Heart left ventricle (tissue), 13 donors: ENCODE measurements at regions not wholly inside any gene's neighbourhood (a gene's known extent, or its start where the extent isn't known, plus 50 kb on each side); places are given as distances from the start of the nearest gene placed in this dataset.

Source experiments
- POLR2A ChIP-seq, 2 donors: fragments of 450-650 bp; IDR thresholded peaks; one replicate each; pipeline ENCODE4 v1.6.1; 2017; ENCODE audit warnings: antibody characterized with exemption in 2 of 2, mild to moderate bottlenecking in 2 of 2, moderate library complexity in 2 of 2
- TF ChIP-seq, protein P1 (sequence below), 12 donors: fragments of 200-600 bp; sonication (generic) in 4 of 12; IDR thresholded peaks; one replicate each; pipeline versions ENCODE4 v1.5.0 to v1.8.0; 2018 to 2022; ENCODE audit warnings: antibody characterized with exemption in 12 of 12, mild to moderate bottlenecking in 5 of 12
- donor health status: ischemic (EF 13 %, LVEDD 7.1; RV severe dilation, severe dysfunction).
- donor health status: DM: no; HTN: yes; CAD: no.
- donor health status: DM: no; HTN: no; CAD: no.
- donor health status: ischemic (EF 25% LVEDD 6.9; RV normal size, moderate dysfunction).
- donor health status: ischemic (EF 25% LVEDD 5.7; RV mildly dilated, moderate dysfunction).
- donor health status: ischemic (EF 35%, LVEDD 5.7; RV mildly dilated, moderate dysfunction).
- donor health status: nonischemic (EF 11% LVEDD 7.7; RV severe dilation, severe dysfunction).
- donor health status: DM: yes; HTN: yes; CAD: no.
- donor health status: PGD.
- donor health status: ischemic (EF 29% LVEDD 5.4; RV normal size, mild dysfunction).
- donor health status: nonischemic (EF 23%, LVEDD 6.1; RV moderate dilation, normal function).

DNA sequence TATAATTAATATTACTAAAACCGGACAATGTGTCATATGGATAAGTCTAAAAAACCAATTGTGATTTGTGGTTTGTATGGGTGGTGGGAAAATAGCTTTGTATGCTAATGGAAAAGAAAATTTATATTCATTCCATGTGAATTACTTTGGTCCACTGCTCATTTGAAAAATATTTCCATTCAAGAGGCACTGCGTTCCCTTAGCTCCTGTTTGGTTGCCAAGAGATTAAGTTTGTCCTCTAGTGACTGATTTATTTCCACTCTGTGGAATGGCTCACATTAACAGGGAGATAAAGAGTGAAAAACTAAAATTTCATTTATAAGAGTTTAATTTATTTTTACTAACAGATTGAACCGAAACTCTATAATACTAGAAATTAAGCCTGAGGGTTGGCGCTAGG is 744.1 kb upstream of the CHRM3 start:
- TF ChIP-seq, protein P1, sequence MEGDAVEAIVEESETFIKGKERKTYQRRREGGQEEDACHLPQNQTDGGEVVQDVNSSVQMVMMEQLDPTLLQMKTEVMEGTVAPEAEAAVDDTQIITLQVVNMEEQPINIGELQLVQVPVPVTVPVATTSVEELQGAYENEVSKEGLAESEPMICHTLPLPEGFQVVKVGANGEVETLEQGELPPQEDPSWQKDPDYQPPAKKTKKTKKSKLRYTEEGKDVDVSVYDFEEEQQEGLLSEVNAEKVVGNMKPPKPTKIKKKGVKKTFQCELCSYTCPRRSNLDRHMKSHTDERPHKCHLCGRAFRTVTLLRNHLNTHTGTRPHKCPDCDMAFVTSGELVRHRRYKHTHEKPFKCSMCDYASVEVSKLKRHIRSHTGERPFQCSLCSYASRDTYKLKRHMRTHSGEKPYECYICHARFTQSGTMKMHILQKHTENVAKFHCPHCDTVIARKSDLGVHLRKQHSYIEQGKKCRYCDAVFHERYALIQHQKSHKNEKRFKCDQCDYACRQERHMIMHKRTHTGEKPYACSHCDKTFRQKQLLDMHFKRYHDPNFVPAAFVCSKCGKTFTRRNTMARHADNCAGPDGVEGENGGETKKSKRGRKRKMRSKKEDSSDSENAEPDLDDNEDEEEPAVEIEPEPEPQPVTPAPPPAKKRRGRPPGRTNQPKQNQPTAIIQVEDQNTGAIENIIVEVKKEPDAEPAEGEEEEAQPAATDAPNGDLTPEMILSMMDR (IDR thresholded peaks at IDR 0.05), result no peak
- no peak for TF ChIP-seq POLR2A (IDR thresholded peaks at IDR 0.05)
